HG03520 (cell line): ENCODE measurements at regions not wholly inside any gene's neighbourhood (a gene's known extent, or its start where the extent isn't known, plus 50 kb on each side); places are given as distances from the start of the nearest gene placed in this dataset.
"Not testable (repeated sequence)": the region's sequence is repeated elsewhere in the genome, so short reads cannot be mapped to it uniquely, and the experiment has no call there.

ENCODE experiments used
- ATAC-seq: cut with Tn5 transposase; IDR thresholded peaks from one replicate; pipeline ENCODE4 v1.9.1; 2021; ENCODE audit warnings: mild to moderate bottlenecking, moderate library complexity; ENCODE audit not compliant: unreplicated experiment

- no peak for ATAC-seq
These were observed 142.8 kb downstream of the NECTIN1 start for GRCh38 chr11:119586181-119586580.

GRCh38 chr11:119585043-119585781, 143.8 kb downstream of the NECTIN1 start:
- no peak for ATAC-seq

GRCh38 chr11:119584193-119585042, 144.6 kb downstream of the NECTIN1 start:
- ATAC-seq, result no peak

- no peak for ATAC-seq
These were observed 145.4 kb downstream of the NECTIN1 start for GRCh38 chr11:119583585-119583984.

GRCh38 chr11:119581396-119581795, 147.6 kb downstream of the NECTIN1 start:
- not testable (repeated sequence) for ATAC-seq

- no peak for ATAC-seq
These were observed 148.2 kb downstream of the NECTIN1 start for GRCh38 chr11:119580751-119581150.

- ATAC-seq, result no peak
These were observed 148.9 kb downstream of the NECTIN1 start for GRCh38 chr11:119580081-119580480.

GRCh38 chr11:119578521-119579191, 150.3 kb downstream of the NECTIN1 start:
- no peak for ATAC-seq

GRCh38 chr11:119573858-119574257, 150.9 kb upstream of the THY1 start:
- no peak for ATAC-seq

- no peak for ATAC-seq
These were observed 149.8 kb upstream of the THY1 start for GRCh38 chr11:119572481-119573424.

GRCh38 chr11:119571311-119571710, 148.3 kb upstream of the THY1 start:
- no peak for ATAC-seq

- peak; percentile 41 for ATAC-seq
These were observed 145.0 kb upstream of the THY1 start for GRCh38 chr11:119567688-119568582.

- ATAC-seq, result no peak
These were observed 143.3 kb upstream of the THY1 start for GRCh38 chr11:119566319-119566718.

GRCh38 chr11:119565693-119566092, 142.7 kb upstream of the THY1 start:
- not testable (repeated sequence) for ATAC-seq

- ATAC-seq, result no peak
These were observed 138.0 kb upstream of the THY1 start for GRCh38 chr11:119560961-119561360.

GRCh38 chr11:119560291-119560690, 137.3 kb upstream of the THY1 start:
- ATAC-seq, result no peak

- no peak for ATAC-seq
These were observed 129.1 kb upstream of the THY1 start for GRCh38 chr11:119552106-119552485.

- no peak for ATAC-seq
These were observed 128.6 kb upstream of the THY1 start for GRCh38 chr11:119551420-119552105.
